H1 (cell line): ENCODE measurements at regions not wholly inside any gene's neighbourhood (a gene's known extent, or its start where the extent isn't known, plus 50 kb on each side); places are given as distances from the start of the nearest gene placed in this dataset.

ENCODE experiments used
- CTCF ChIA-PET: fragments of 300-600 bp; sonication (Branson Sonifier 250); formaldehyde crosslinking; loops from one replicate; lab custom pipeline; 2021; ENCODE audit not compliant: partially characterized antibody; lab: Charles Lee
- POLR2A ChIA-PET: fragments of 300-600 bp; sonication (Branson Sonifier 250); formaldehyde crosslinking; loops from one replicate; lab custom pipeline; 2021; ENCODE audit warnings: inconsistent platforms; ENCODE audit not compliant: partially characterized antibody; lab: Charles Lee
- DNase-seq, 2 experiments: peaks; one replicate each; pipeline versions ENCODE4 v3.0.0 to v3.0.0-alpha.2; 2010 to 2022; ENCODE audit warnings: low spot score in 2 of 2, low read depth in 1 of 2, mixed read lengths in 1 of 2
- FAIRE-seq: peaks from 2 replicates; lab custom pipeline; 2011; peaks lifted over from hg19 to GRCh38; lab: Jason Lieb, UNC
- H2AFZ ChIP-seq: 2 replicates; pipeline ENCODE4 v1.8.1; 2012; ENCODE audit warnings: low read length, inconsistent platforms
- H2AK5ac ChIP-seq: 2 replicates; pipeline ENCODE4 v1.6.1; 2013; ENCODE audit warnings: low read depth, low read length
- H2BK120ac ChIP-seq: replicated peaks from 2 replicates; pipeline ENCODE3; 2013; ENCODE audit warnings: low read depth, low read length, inconsistent platforms
- H2BK12ac ChIP-seq: 2 replicates; pipeline ENCODE4 v1.6.1; 2013; ENCODE audit warnings: low read depth, low read length
- H2BK15ac ChIP-seq: 2 replicates; pipeline ENCODE4 v1.6.1; 2013; ENCODE audit warnings: low read length
- H2BK20ac ChIP-seq: 2 replicates; pipeline ENCODE4 v1.6.1; 2013; ENCODE audit warnings: low read length
- H2BK5ac ChIP-seq: 2 replicates; pipeline ENCODE4 v1.6.1; 2013; ENCODE audit warnings: low read depth, low read length
- H3K14ac ChIP-seq: 2 replicates; pipeline ENCODE4 v1.6.1; 2013; ENCODE audit warnings: inconsistent platforms; ENCODE audit not compliant: insufficient read length
- H3K18ac ChIP-seq: 2 replicates; pipeline ENCODE4 v1.6.1; 2013; ENCODE audit warnings: low read length; ENCODE audit errors: extremely low read depth
- H3K23ac ChIP-seq: 2 replicates; pipeline ENCODE4 v1.6.1; 2013; ENCODE audit warnings: inconsistent platforms; ENCODE audit not compliant: insufficient read length
- H3K23me2 ChIP-seq: 2 replicates; pipeline ENCODE4 v1.6.1; 2013; ENCODE audit warnings: low read depth, low read length
- H3K27ac ChIP-seq: 2 replicates; pipeline ENCODE4 v1.6.1; 2011; ENCODE audit warnings: low read depth, low read length, inconsistent platforms
- H3K27me3 ChIP-seq, 4 experiments: replicated peaks in 1 of 4; 1 replicate in 1 of 4; 2 replicates in 3 of 4; pipeline versions ENCODE4 v1.6.1 to v1.8.1; 2011 to 2013; ENCODE audit warnings: low read length in 3 of 4, mild to moderate bottlenecking in 3 of 4, inconsistent platforms in 2 of 4, mixed read lengths in 2 of 4, moderate library complexity in 1 of 4; ENCODE audit not compliant: control insufficient read depth in 3 of 4, insufficient read depth in 3 of 4; ENCODE audit errors: extremely low read depth in 1 of 4
- H3K36me3 ChIP-seq, 4 experiments: 2 replicates each; pipeline versions ENCODE4 v1.6.1 to v1.8.1; 2011 to 2013; ENCODE audit warnings: mild to moderate bottlenecking in 4 of 4, low read length in 3 of 4, moderate library complexity in 2 of 4, control low read depth in 1 of 4, inconsistent platforms in 1 of 4; ENCODE audit not compliant: insufficient read depth in 4 of 4, control insufficient read depth in 2 of 4
- H3K4ac ChIP-seq: replicated peaks from 2 replicates; pipeline ENCODE3; 2013; ENCODE audit warnings: low read length, low read depth, mixed read lengths, inconsistent platforms; ENCODE audit not compliant: insufficient read length
- H3K4me1 ChIP-seq, 4 experiments: replicated peaks in 1 of 4; 1 replicate in 1 of 4; 2 replicates in 3 of 4; pipeline versions ENCODE4 v1.6.1 to v1.8.1; 2011 to 2013; ENCODE audit warnings: low read length in 3 of 4, inconsistent platforms in 2 of 4, mixed read lengths in 1 of 4; ENCODE audit not compliant: insufficient read depth in 4 of 4, control insufficient read depth in 3 of 4
- H3K4me2 ChIP-seq, 2 experiments: 2 replicates each; pipeline versions ENCODE4 v1.6.1 to v1.8.1; 2011 to 2013; ENCODE audit warnings: low read depth in 2 of 2, low read length in 2 of 2, control low read depth in 1 of 2, inconsistent platforms in 1 of 2, mild to moderate bottlenecking in 1 of 2; ENCODE audit not compliant: insufficient read depth in 1 of 2
- H3K4me3 ChIP-seq, 4 experiments: fragments of 200-600, 300-600 bp in 1 of 4; sonication (generic), shearing (Covaris generic), sonication (Bioruptor Twin) in 1 of 4; 2 replicates each; pipeline versions ENCODE4 v1.5.1 to v1.8.1; 2011 to 2016; ENCODE audit warnings: low read length in 4 of 4, low read depth in 3 of 4, control low read depth in 2 of 4, inconsistent platforms in 2 of 4, mild to moderate bottlenecking in 2 of 4, mixed read lengths in 1 of 4, moderate library complexity in 1 of 4; ENCODE audit not compliant: insufficient read depth in 2 of 4; ENCODE audit errors: extremely low read depth in 1 of 4
- H3K56ac ChIP-seq: replicated peaks from 2 replicates; pipeline ENCODE3; 2013; ENCODE audit warnings: low read depth, mild to moderate bottlenecking, mixed read lengths, low read length, inconsistent platforms; ENCODE audit not compliant: insufficient read length
- H3K79me1 ChIP-seq: 2 replicates; pipeline ENCODE4 v1.6.1; 2013; ENCODE audit warnings: low read depth, low read length, control low read depth
- H3K79me2 ChIP-seq, 2 experiments: 2 replicates each; pipeline versions ENCODE4 v1.6.1 to v1.8.1; 2012 to 2013; ENCODE audit warnings: low read length in 2 of 2, mild to moderate bottlenecking in 2 of 2, inconsistent platforms in 1 of 2; ENCODE audit not compliant: insufficient read depth in 2 of 2, control insufficient read depth in 1 of 2
- H3K9ac ChIP-seq, 4 experiments: replicated peaks in 1 of 4; 1 replicate in 1 of 4; 2 replicates in 3 of 4; pipeline versions ENCODE4 v1.6.1 to v1.8.1; 2011 to 2013; ENCODE audit warnings: low read depth in 3 of 4, low read length in 3 of 4, control low read depth in 2 of 4, mild to moderate bottlenecking in 2 of 4, moderate library complexity in 2 of 4, inconsistent platforms in 1 of 4; ENCODE audit errors: extremely low read depth in 1 of 4
- H3K9me3 ChIP-seq, 2 experiments: 2 replicates each; pipeline versions ENCODE4 v1.6.1 to v1.8.1; 2012 to 2013; ENCODE audit warnings: mild to moderate bottlenecking in 2 of 2, moderate library complexity in 2 of 2, control low read depth in 1 of 2, inconsistent platforms in 1 of 2, low read depth in 1 of 2, low read length in 1 of 2, mixed read lengths in 1 of 2; ENCODE audit not compliant: insufficient read depth in 2 of 2
- H4K20me1 ChIP-seq, 2 experiments: replicated peaks in 1 of 2; 2 replicates each; pipeline versions ENCODE3 to v1.8.1; 2011 to 2013; ENCODE audit warnings: inconsistent platforms in 2 of 2, low read length in 2 of 2, mild to moderate bottlenecking in 1 of 2; ENCODE audit not compliant: insufficient read depth in 2 of 2, control insufficient read depth in 1 of 2
- H4K5ac ChIP-seq: 2 replicates; pipeline ENCODE4 v1.6.1; 2013; ENCODE audit warnings: low read length, low read depth, mixed read lengths, inconsistent platforms; ENCODE audit not compliant: insufficient read length
- H4K8ac ChIP-seq: 2 replicates; pipeline ENCODE4 v1.8.0; 2013; ENCODE audit warnings: mild to moderate bottlenecking, moderate library complexity, low read length, inconsistent platforms; ENCODE audit not compliant: insufficient read depth; ENCODE audit errors: extremely low read depth
- H4K91ac ChIP-seq: replicated peaks from 2 replicates; pipeline ENCODE3; 2013; ENCODE audit warnings: low read length, mixed read lengths, inconsistent platforms; ENCODE audit not compliant: insufficient read length
- CBX5 ChIP-seq: fragments of 300-800, 300-1000 bp; sonication (generic); IDR thresholded peaks from 2 replicates; pipeline ENCODE4 v1.7.1; 2016; ENCODE audit warnings: antibody characterized with exemption, low read length, low read depth
- EGR1 ChIP-seq: IDR thresholded peaks from 2 replicates; pipeline ENCODE4 v1.6.1; 2011; ENCODE audit warnings: low read depth, low read length, borderline replicate concordance
- JUND ChIP-seq: IDR thresholded peaks from 2 replicates; pipeline ENCODE4 v1.6.1; 2011; ENCODE audit warnings: mild to moderate bottlenecking, improper control_type of control experiment, low read length
- POLR2A ChIP-seq, 2 experiments: IDR thresholded peaks; 1 replicate in 1 of 2; 2 replicates in 1 of 2; pipeline ENCODE4 v1.6.1; 2011; ENCODE audit warnings: low read depth in 2 of 2, low read length in 2 of 2, mild to moderate bottlenecking in 2 of 2; ENCODE audit errors: control extremely low read depth in 1 of 2
- RBBP5 ChIP-seq: IDR thresholded peaks from 2 replicates; pipeline ENCODE4 v1.7.1; 2012; ENCODE audit warnings: low read depth, mild to moderate bottlenecking, inconsistent platforms, low read length, moderate library complexity, borderline replicate concordance
- TCF12 ChIP-seq: IDR thresholded peaks from 2 replicates; pipeline ENCODE4 v1.6.1; 2011; ENCODE audit warnings: low read depth, mild to moderate bottlenecking, low read length
- ZNF274 ChIP-seq: IDR thresholded peaks from 2 replicates; pipeline ENCODE4 v1.7.0; 2012; ENCODE audit warnings: low read length, borderline replicate concordance; ENCODE audit errors: extremely low read depth
- WGBS, 2 experiments: shearing (Covaris generic) in 1 of 2; methylation state at CpG; one replicate each; pipeline versions ENCODE4 v1.1.6 to v1.1.7; 2013 to 2015; ENCODE audit warnings: low lambda C conversion rate in 2 of 2, mixed read lengths in 2 of 2, inconsistent platforms in 1 of 2, low coverage in 1 of 2, missing lambda C conversion rate in 1 of 2; ENCODE audit not compliant: insufficient replicate concordance in 2 of 2, insufficient coverage in 1 of 2, insufficient read length in 1 of 2; ENCODE audit errors: extremely low coverage in 1 of 2, missing lambda C conversion rate in 1 of 2; 5-methylcytosine and 5-hydroxymethylcytosine counted together
- TF ChIP-seq, protein P1 (sequence below): IDR thresholded peaks from 2 replicates; pipeline ENCODE4 v1.6.1; 2012; ENCODE audit warnings: inconsistent platforms

DNA sequence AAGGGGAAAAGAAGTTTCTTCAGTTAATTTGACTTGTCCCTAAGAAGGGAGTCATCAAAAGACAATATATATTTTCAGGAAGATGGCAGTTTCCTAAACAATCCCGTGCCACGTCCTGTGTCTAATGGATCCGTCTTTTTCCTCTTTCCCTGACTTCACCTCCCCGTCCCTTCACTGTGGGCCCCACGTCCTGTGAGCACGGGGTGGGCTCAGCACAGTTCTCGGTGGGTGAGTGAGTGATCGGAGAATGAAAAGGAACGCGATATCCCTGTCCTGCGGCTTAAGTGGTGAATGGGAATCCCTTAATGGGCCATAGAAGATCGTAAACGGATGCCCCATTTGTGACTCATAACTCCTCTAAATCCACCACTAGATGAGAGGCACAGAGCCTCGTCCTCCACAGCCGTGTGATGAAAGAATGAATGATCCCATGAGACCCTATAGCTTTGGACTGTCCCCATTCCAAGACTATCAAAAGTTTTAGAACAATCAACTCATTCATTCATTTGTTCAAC, 63.5 kb upstream of the PITRM1 start:
- Histone ChIP-seq H2BK20ac (no peak overlapping the region), H3K14ac (no peak overlapping the region), H3K4ac (no peak overlapping the region), H3K56ac (no peak overlapping the region), H4K8ac (no peak overlapping the region), H3K23ac (no peak overlapping the region), H3K4me2 (no peak overlapping the region), H2BK5ac (no peak overlapping the region), H3K9ac (no peak overlapping the region), H2BK12ac (no peak overlapping the region), H2BK15ac (no peak overlapping the region), H4K5ac (no peak overlapping the region), H3K27ac (no peak overlapping the region), H3K79me1 (no peaks in the 10 kb centered on the region), H2AK5ac (no peak overlapping the region), H2BK120ac (no peak overlapping the region), H4K20me1 (no peaks in the 10 kb centered on the region), H3K23me2 (no peaks in the 10 kb centered on the region), H3K18ac (no peak overlapping the region), H3K9me3 (peaks cover 0 to 2% of the 10 kb centered on the region in 2 experiments; a peak in 1 of 4 replicates), H3K27me3 (no peaks in the 10 kb centered on the region), H3K4me1 (no peaks in the 10 kb centered on the region), H3K4me3 (no peak overlapping the region), H2AFZ (no peak overlapping the region), H3K36me3 (no peaks in the 10 kb centered on the region), H3K79me2 (no peaks in the 10 kb centered on the region), H4K91ac (no peak overlapping the region)
- POLR2A ChIA-PET, result no interaction called here
- CTCF ChIA-PET, result no interaction called here
- 96% methylated on average over 15 of the region's 15 CpGs; no CpG with 5 or more reads in 1 of the 2 experiments for WGBS, 2 experiments
- DNase-seq (no peak), FAIRE-seq (no peak)
- no peak for TF ChIP-seq CBX5
- no peak for TF ChIP-seq RBBP5
- TF ChIP-seq JUND, result no peak
- TF ChIP-seq POLR2A (IDR thresholded peaks at IDR 0.05; ENCODE audit: control extremely low read depth in 1 of 2, low read depth in 2 of 2, low read length in 2 of 2), result no peak
- TF ChIP-seq, protein P1, sequence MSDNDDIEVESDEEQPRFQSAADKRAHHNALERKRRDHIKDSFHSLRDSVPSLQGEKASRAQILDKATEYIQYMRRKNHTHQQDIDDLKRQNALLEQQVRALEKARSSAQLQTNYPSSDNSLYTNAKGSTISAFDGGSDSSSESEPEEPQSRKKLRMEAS, result no peak
- TF ChIP-seq EGR1, result no peak
- TF ChIP-seq ZNF274, result no peak
- no peak for TF ChIP-seq TCF12
